ENCODE measurements at regions not wholly inside any gene's neighbourhood (a gene's known extent, or its start where the extent isn't known, plus 50 kb on each side); places are given as distances from the start of the nearest gene placed in this dataset.

GRCh38 chr7:91374321-91374989 lies 110.2 kb downstream of the FZD1 start:
- TF ChIP-seq USF2 (CRISPR knock-in tag; IDR thresholded peaks at IDR 0.05) (no peak), SP1 (CRISPR knock-in tag; conservative IDR thresholded peaks at IDR 0.05) (no peak), AR (CRISPR knock-in tag; IDR thresholded peaks at IDR 0.05) (no peak), FOXK1 (CRISPR knock-in tag; IDR thresholded peaks at IDR 0.05) (no peak), IRF2 (CRISPR knock-in tag; IDR thresholded peaks at IDR 0.05; ENCODE audit: borderline replicate concordance, low read depth) (no peak), CTCF (IDR thresholded peaks at IDR 0.05) (no peak)
- TF ChIP-seq, protein P1, sequence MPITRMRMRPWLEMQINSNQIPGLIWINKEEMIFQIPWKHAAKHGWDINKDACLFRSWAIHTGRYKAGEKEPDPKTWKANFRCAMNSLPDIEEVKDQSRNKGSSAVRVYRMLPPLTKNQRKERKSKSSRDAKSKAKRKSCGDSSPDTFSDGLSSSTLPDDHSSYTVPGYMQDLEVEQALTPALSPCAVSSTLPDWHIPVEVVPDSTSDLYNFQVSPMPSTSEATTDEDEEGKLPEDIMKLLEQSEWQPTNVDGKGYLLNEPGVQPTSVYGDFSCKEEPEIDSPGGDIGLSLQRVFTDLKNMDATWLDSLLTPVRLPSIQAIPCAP (CRISPR knock-in tag; IDR thresholded peaks at IDR 0.05): no peak
- TF ChIP-seq, protein P2, sequence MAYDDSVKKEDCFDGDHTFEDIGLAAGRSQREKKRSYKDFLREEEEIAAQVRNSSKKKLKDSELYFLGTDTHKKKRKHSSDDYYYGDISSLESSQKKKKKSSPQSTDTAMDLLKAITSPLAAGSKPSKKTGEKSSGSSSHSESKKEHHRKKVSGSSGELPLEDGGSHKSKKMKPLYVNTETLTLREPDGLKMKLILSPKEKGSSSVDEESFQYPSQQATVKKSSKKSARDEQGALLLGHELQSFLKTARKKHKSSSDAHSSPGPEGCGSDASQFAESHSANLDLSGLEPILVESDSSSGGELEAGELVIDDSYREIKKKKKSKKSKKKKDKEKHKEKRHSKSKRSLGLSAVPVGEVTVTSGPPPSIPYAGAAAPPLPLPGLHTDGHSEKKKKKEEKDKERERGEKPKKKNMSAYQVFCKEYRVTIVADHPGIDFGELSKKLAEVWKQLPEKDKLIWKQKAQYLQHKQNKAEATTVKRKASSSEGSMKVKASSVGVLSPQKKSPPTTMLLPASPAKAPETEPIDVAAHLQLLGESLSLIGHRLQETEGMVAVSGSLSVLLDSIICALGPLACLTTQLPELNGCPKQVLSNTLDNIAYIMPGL (CRISPR knock-in tag; IDR thresholded peaks at IDR 0.05): no peak
- TF ChIP-seq, protein P3, sequence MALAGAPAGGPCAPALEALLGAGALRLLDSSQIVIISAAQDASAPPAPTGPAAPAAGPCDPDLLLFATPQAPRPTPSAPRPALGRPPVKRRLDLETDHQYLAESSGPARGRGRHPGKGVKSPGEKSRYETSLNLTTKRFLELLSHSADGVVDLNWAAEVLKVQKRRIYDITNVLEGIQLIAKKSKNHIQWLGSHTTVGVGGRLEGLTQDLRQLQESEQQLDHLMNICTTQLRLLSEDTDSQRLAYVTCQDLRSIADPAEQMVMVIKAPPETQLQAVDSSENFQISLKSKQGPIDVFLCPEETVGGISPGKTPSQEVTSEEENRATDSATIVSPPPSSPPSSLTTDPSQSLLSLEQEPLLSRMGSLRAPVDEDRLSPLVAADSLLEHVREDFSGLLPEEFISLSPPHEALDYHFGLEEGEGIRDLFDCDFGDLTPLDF (CRISPR knock-in tag; IDR thresholded peaks at IDR 0.05): no peak
